IPS-NIHi7 (cell line): ENCODE measurements at regions not wholly inside any gene's neighbourhood (a gene's known extent, or its start where the extent isn't known, plus 50 kb on each side); places are given as distances from the start of the nearest gene placed in this dataset.

Experiments used
- DNase-seq: peaks from one replicate; pipeline ENCODE4 v3.0.0; 2012; ENCODE audit warnings: mixed read lengths; ENCODE audit errors: extremely low spot score

GRCh38 chr20:7610681-7611080 lies 329.6 kb downstream of the HAO1 start:
- no peak for DNase-seq

GRCh38 chr20:7617797-7618196 lies 322.5 kb downstream of the HAO1 start:
- no peak for DNase-seq

- DNase-seq = no peak
Observed at GRCh38 chr20:7622399-7622961, 317.8 kb downstream of the HAO1 start.

GRCh38 chr20:7624886-7625285 lies 315.4 kb downstream of the HAO1 start:
- no peak for DNase-seq

- DNase-seq = no peak
Observed at GRCh38 chr20:7627734-7628663, 312.3 kb downstream of the HAO1 start.

GRCh38 chr20:7629880-7630279 lies 310.4 kb downstream of the HAO1 start:
- DNase-seq = no peak

- DNase-seq = no peak
Observed at GRCh38 chr20:7637184-7637583, 303.1 kb downstream of the HAO1 start.

GRCh38 chr20:7650086-7650879 lies 290.0 kb downstream of the HAO1 start:
- DNase-seq = no peak

- no peak for DNase-seq
Observed at GRCh38 chr20:7654231-7654630, 286.0 kb downstream of the HAO1 start.

- no peak for DNase-seq
Observed at GRCh38 chr20:7656687-7657467, 283.4 kb downstream of the HAO1 start.

- DNase-seq = no peak
Observed at GRCh38 chr20:7657569-7657968, 282.7 kb downstream of the HAO1 start.

GRCh38 chr20:7660165-7660564 lies 280.1 kb downstream of the HAO1 start:
- no peak for DNase-seq

- DNase-seq = no peak
Observed at GRCh38 chr20:7665376-7665775, 274.9 kb downstream of the HAO1 start.

GRCh38 chr20:7667194-7667593 lies 273.1 kb downstream of the HAO1 start:
- DNase-seq = no peak

GRCh38 chr20:7672571-7672970 lies 267.7 kb downstream of the HAO1 start:
- no peak for DNase-seq

GRCh38 chr20:7673841-7674240 lies 266.4 kb downstream of the HAO1 start:
- no peak for DNase-seq

- no peak for DNase-seq
Observed at GRCh38 chr20:7682916-7683315, 257.3 kb downstream of the HAO1 start.

- no peak for DNase-seq
Observed at GRCh38 chr20:7687065-7687464, 253.2 kb downstream of the HAO1 start.

- no peak for DNase-seq
Observed at GRCh38 chr20:7689151-7689550, 251.1 kb downstream of the HAO1 start.

GRCh38 chr20:7691647-7692269 lies 248.5 kb downstream of the HAO1 start:
- DNase-seq = no peak

- no peak for DNase-seq
Observed at GRCh38 chr20:7692478-7692877, 247.8 kb downstream of the HAO1 start.
